ENCODE measurements at regions not wholly inside any gene's neighbourhood (a gene's known extent, or its start where the extent isn't known, plus 50 kb on each side); places are given as distances from the start of the nearest gene placed in this dataset.

DNA sequence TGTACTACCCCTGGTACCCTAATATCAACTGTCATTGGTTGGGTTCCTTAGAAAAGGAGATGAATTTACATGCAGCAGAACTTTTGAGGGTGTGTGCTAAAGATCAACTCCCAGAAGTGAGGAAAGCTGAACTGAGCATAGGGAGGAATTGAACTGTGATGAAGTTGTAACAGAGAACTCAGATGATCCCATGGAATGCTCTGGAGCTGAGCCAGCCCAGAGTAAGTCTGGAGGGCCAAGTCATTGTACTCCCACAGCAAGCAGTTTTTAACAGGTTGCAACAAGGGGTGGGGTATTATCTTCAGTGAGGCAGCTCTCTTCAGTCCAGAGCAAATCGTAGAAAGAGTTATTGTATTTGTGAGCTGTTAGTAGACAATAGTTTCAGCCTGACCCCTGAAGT, 572.3 kb downstream of the PYDC2 start:
- H3K4me3 ChIP-seq (ENCODE audit: insufficient read depth in 1 of 2, low read depth in 1 of 2, low read length in 2 of 2), result no peak overlapping the region

GRCh38 chr3:192038726-192039125, 577.8 kb downstream of the PYDC2 start:
- H2AFZ ChIP-seq (ENCODE audit: low read depth, low read length), result no peak overlapping the region
- no peak overlapping the region for H2BK15ac ChIP-seq (ENCODE audit: low read depth, poor library complexity, severe bottlenecking)
- WGBS, result 68% methylated on average over 2 of the region's 3 CpGs
- H3K27ac ChIP-seq (ENCODE audit: low read length, poor library complexity, severe bottlenecking), result no peak overlapping the region
- no peak overlapping the region for H3K18ac ChIP-seq (ENCODE audit: low read depth in 1 of 2, low read length in 2 of 2)
- no peak overlapping the region for H3K4me3 ChIP-seq (ENCODE audit: insufficient read depth in 1 of 2, low read depth in 1 of 2, low read length in 2 of 2)
- no peak overlapping the region for H2BK12ac ChIP-seq (ENCODE audit: low read length in 2 of 2)
- H3K4ac ChIP-seq (ENCODE audit: low read depth in 1 of 2, low read length in 2 of 2), result no peak overlapping the region
- no peak for DNase-seq
- H3K9me3 ChIP-seq (ENCODE audit: control insufficient read depth, low read length), result no peaks in the 10 kb centered on the region
- no peak overlapping the region for H2BK120ac ChIP-seq (ENCODE audit: low read depth, low read length)
- no peak overlapping the region for H4K8ac ChIP-seq (ENCODE audit: low read length)
- no peak overlapping the region for H3K4me2 ChIP-seq (ENCODE audit: low read length, poor library complexity, severe bottlenecking)
- no peak overlapping the region for H3K9ac ChIP-seq (ENCODE audit: low read length)
- no peak overlapping the region for H2BK5ac ChIP-seq (ENCODE audit: low read depth, low read length, poor library complexity, severe bottlenecking)
- H3K23ac ChIP-seq (ENCODE audit: low read length in 2 of 2), result no peak overlapping the region
- no peaks in the 10 kb centered on the region for H3K4me1 ChIP-seq (ENCODE audit: control insufficient read depth, insufficient read depth, low read depth, low read length)
- H3K14ac ChIP-seq (ENCODE audit: low read length in 2 of 2), result no peak overlapping the region
- no peak overlapping the region for H2AK5ac ChIP-seq (ENCODE audit: low read length, severe bottlenecking)
- no peak overlapping the region for H4K91ac ChIP-seq (ENCODE audit: low read length)
- no peaks in the 10 kb centered on the region for H3K36me3 ChIP-seq (ENCODE audit: control insufficient read depth in 1 of 2, insufficient read depth in 2 of 2, low read depth in 1 of 2, low read length in 2 of 2)
- no peaks in the 10 kb centered on the region for H3K79me1 ChIP-seq (replicated peaks; ENCODE audit: low read length, poor library complexity, severe bottlenecking)
- H3K27me3 ChIP-seq (ENCODE audit: control insufficient read depth in 1 of 2, insufficient read depth in 1 of 2, low read length in 2 of 2), result no peaks in the 10 kb centered on the region

More for the DNA sequence above, 572.3 kb downstream of the PYDC2 start:
- Histone ChIP-seq H3K27me3 (ENCODE audit: control insufficient read depth in 1 of 2, insufficient read depth in 1 of 2, low read length in 2 of 2) (no peaks in the 10 kb centered on the region), H2BK5ac (ENCODE audit: low read depth, low read length, poor library complexity, severe bottlenecking) (no peak overlapping the region), H2BK15ac (ENCODE audit: low read depth, poor library complexity, severe bottlenecking) (no peak overlapping the region), H3K4me1 (ENCODE audit: control insufficient read depth, insufficient read depth, low read depth, low read length) (no peaks in the 10 kb centered on the region), H3K23ac (ENCODE audit: low read length in 2 of 2) (no peak overlapping the region), H3K18ac (ENCODE audit: low read depth in 1 of 2, low read length in 2 of 2) (no peak overlapping the region), H3K9me3 (ENCODE audit: control insufficient read depth, low read length) (no peaks in the 10 kb centered on the region), H3K4ac (ENCODE audit: low read depth in 1 of 2, low read length in 2 of 2) (peak overlapping the region in 1 of 2 experiments; percentile 6), H2BK120ac (ENCODE audit: low read depth, low read length) (no peak overlapping the region), H3K9ac (ENCODE audit: low read length) (no peak overlapping the region), H4K91ac (ENCODE audit: low read length) (no peak overlapping the region), H2AFZ (ENCODE audit: low read depth, low read length) (no peak overlapping the region), H2AK5ac (ENCODE audit: low read length, severe bottlenecking) (no peak overlapping the region), H3K36me3 (ENCODE audit: control insufficient read depth in 1 of 2, insufficient read depth in 2 of 2, low read depth in 1 of 2, low read length in 2 of 2) (no peaks in the 10 kb centered on the region), H3K79me1 (replicated peaks; ENCODE audit: low read length, poor library complexity, severe bottlenecking) (no peaks in the 10 kb centered on the region), H3K14ac (ENCODE audit: low read length in 2 of 2) (no peak overlapping the region), H4K8ac (ENCODE audit: low read length) (no peak overlapping the region), H3K27ac (ENCODE audit: low read length, poor library complexity, severe bottlenecking) (no peak overlapping the region), H2BK12ac (ENCODE audit: low read length in 2 of 2) (no peak overlapping the region), H3K4me2 (ENCODE audit: low read length, poor library complexity, severe bottlenecking) (no peak overlapping the region)
- no peak for DNase-seq
- 100% methylated on average over 1 of the region's 1 CpG for WGBS

DNA sequence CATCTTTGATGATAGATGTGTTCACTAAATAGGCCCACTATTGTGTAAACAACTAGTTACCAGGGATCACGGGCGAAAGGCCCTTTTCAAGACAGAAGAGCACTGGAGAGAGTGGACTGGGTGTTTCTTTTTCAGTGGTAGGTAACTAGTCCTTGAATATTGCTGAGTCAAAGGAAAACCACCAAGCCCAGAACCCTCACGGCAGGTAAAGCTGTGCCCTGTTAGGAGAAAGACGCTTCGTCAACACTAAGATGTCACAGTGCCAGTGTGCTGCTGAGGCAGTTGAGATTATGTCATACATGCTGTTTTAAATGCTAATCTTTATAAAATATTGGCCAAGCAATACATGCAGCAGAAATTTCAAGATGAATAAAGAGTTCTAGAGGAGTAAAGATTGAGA, 578.6 kb downstream of the PYDC2 start:
- Histone ChIP-seq H3K9ac (ENCODE audit: low read length) (no peak overlapping the region), H4K8ac (ENCODE audit: low read length) (no peak overlapping the region), H3K36me3 (ENCODE audit: control insufficient read depth in 1 of 2, insufficient read depth in 2 of 2, low read depth in 1 of 2, low read length in 2 of 2) (no peaks in the 10 kb centered on the region), H2AK5ac (ENCODE audit: low read length, severe bottlenecking) (no peak overlapping the region), H2BK120ac (ENCODE audit: low read depth, low read length) (no peak overlapping the region), H2BK5ac (ENCODE audit: low read depth, low read length, poor library complexity, severe bottlenecking) (no peak overlapping the region), H3K18ac (ENCODE audit: low read depth in 1 of 2, low read length in 2 of 2) (no peak overlapping the region), H3K27me3 (ENCODE audit: control insufficient read depth in 1 of 2, insufficient read depth in 1 of 2, low read length in 2 of 2) (no peaks in the 10 kb centered on the region), H3K27ac (ENCODE audit: low read length, poor library complexity, severe bottlenecking) (no peak overlapping the region), H3K4me3 (ENCODE audit: insufficient read depth in 1 of 2, low read depth in 1 of 2, low read length in 2 of 2) (no peak overlapping the region), H3K23ac (ENCODE audit: low read length in 2 of 2) (no peak overlapping the region), H4K91ac (ENCODE audit: low read length) (no peak overlapping the region), H3K4me2 (ENCODE audit: low read length, poor library complexity, severe bottlenecking) (no peak overlapping the region), H2BK15ac (ENCODE audit: low read depth, poor library complexity, severe bottlenecking) (no peak overlapping the region), H3K4ac (ENCODE audit: low read depth in 1 of 2, low read length in 2 of 2) (no peak overlapping the region), H3K9me3 (ENCODE audit: control insufficient read depth, low read length) (peaks cover 5% of the 10 kb centered on the region), H2BK12ac (ENCODE audit: low read length in 2 of 2) (no peak overlapping the region), H3K4me1 (ENCODE audit: control insufficient read depth, insufficient read depth, low read depth, low read length) (no peaks in the 10 kb centered on the region), H3K14ac (ENCODE audit: low read length in 2 of 2) (no peak overlapping the region), H3K79me1 (replicated peaks; ENCODE audit: low read length, poor library complexity, severe bottlenecking) (no peaks in the 10 kb centered on the region), H2AFZ (ENCODE audit: low read depth, low read length) (no peak overlapping the region)
- 47% methylated on average over 3 of the region's 5 CpGs for WGBS
- DNase-seq, result no peak

GRCh38 chr3:192040282-192041043, 579.5 kb downstream of the PYDC2 start:
- 97% methylated on average over 2 of the region's 5 CpGs for WGBS

More at GRCh38 chr3:192040282-192041043, 579.5 kb downstream of the PYDC2 start:
- Histone ChIP-seq H2BK12ac (ENCODE audit: low read length in 2 of 2) (no peak overlapping the region), H2BK15ac (ENCODE audit: low read depth, poor library complexity, severe bottlenecking) (no peak overlapping the region), H3K36me3 (ENCODE audit: control insufficient read depth in 1 of 2, insufficient read depth in 2 of 2, low read depth in 1 of 2, low read length in 2 of 2) (no peaks in the 10 kb centered on the region), H2BK120ac (ENCODE audit: low read depth, low read length) (no peak overlapping the region), H3K4me1 (ENCODE audit: control insufficient read depth, insufficient read depth, low read depth, low read length) (no peaks in the 10 kb centered on the region), H3K4ac (ENCODE audit: low read depth in 1 of 2, low read length in 2 of 2) (no peak overlapping the region), H3K9me3 (ENCODE audit: control insufficient read depth, low read length) (peaks cover 6% of the 10 kb centered on the region), H3K9ac (ENCODE audit: low read length) (no peak overlapping the region), H3K79me1 (replicated peaks; ENCODE audit: low read length, poor library complexity, severe bottlenecking) (no peaks in the 10 kb centered on the region), H3K27me3 (ENCODE audit: control insufficient read depth in 1 of 2, insufficient read depth in 1 of 2, low read length in 2 of 2) (no peaks in the 10 kb centered on the region), H3K4me3 (ENCODE audit: insufficient read depth in 1 of 2, low read depth in 1 of 2, low read length in 2 of 2) (no peak overlapping the region), H2BK5ac (ENCODE audit: low read depth, low read length, poor library complexity, severe bottlenecking) (no peak overlapping the region), H3K4me2 (ENCODE audit: low read length, poor library complexity, severe bottlenecking) (no peak overlapping the region), H3K14ac (ENCODE audit: low read length in 2 of 2) (no peak overlapping the region), H2AK5ac (ENCODE audit: low read length, severe bottlenecking) (no peak overlapping the region), H3K18ac (ENCODE audit: low read depth in 1 of 2, low read length in 2 of 2) (no peak overlapping the region), H3K27ac (ENCODE audit: low read length, poor library complexity, severe bottlenecking) (no peak overlapping the region), H4K8ac (ENCODE audit: low read length) (no peak overlapping the region), H4K91ac (ENCODE audit: low read length) (no peak overlapping the region), H3K23ac (ENCODE audit: low read length in 2 of 2) (no peak overlapping the region), H2AFZ (ENCODE audit: low read depth, low read length) (no peak overlapping the region)
- no peak for DNase-seq

Data from mesenchymal stem cell (in vitro differentiated cells and primary cell).